SK-N-SH (cell line): ENCODE measurements at regions not wholly inside any gene's neighbourhood (a gene's known extent, or its start where the extent isn't known, plus 50 kb on each side); places are given as distances from the start of the nearest gene placed in this dataset.

Experiments used
- CTCF ChIA-PET: fragments of 300-600, 350-600 bp; formaldehyde crosslinking; extraction: SDS; loops from one replicate; lab custom pipeline; 2021; lab: Yijun Ruan, JAX
- POLR2A ChIA-PET: fragments of 350-600 bp; sonication (Branson Sonifier 250); formaldehyde crosslinking; extraction: SDS; loops from one replicate; lab custom pipeline; 2020; ENCODE audit warnings: antibody characterized with exemption, inconsistent platforms; lab: Yijun Ruan, JAX
- DNase-seq: peaks from one replicate; pipeline ENCODE4 v3.0.0; 2012
- H2AFZ ChIP-seq: fragments of 200-600 bp; sonication (generic); 2 replicates; pipeline ENCODE4 v1.8.1; 2016; ENCODE audit warnings: antibody characterized with exemption, mild to moderate bottlenecking, low read depth
- H3F3A ChIP-seq: fragments of 200-600 bp; sonication (generic); replicated peaks from 2 replicates; pipeline ENCODE3; 2016; ENCODE audit warnings: antibody characterized with exemption, mild to moderate bottlenecking; ENCODE audit not compliant: insufficient read depth
- H3K27ac ChIP-seq, 2 experiments: fragments of 200-500 bp in 1 of 2; fragments of 200-600 bp in 1 of 2; sonication (Bioruptor generic) in 1 of 2; sonication (generic), shearing (Covaris generic) in 1 of 2; 2 replicates each; pipeline versions ENCODE4 v1.5.1 to v1.6.1; 2014 to 2016; ENCODE audit warnings: low read depth in 2 of 2, inconsistent platforms in 1 of 2, low read length in 1 of 2, mild to moderate bottlenecking in 1 of 2, mixed read lengths in 1 of 2
- H3K27me3 ChIP-seq: fragments of 200-600 bp; sonication (generic), shearing (Covaris generic); 2 replicates; pipeline ENCODE4 v1.6.1; 2016; ENCODE audit warnings: mixed run types; ENCODE audit not compliant: insufficient read depth
- H3K36me3 ChIP-seq, 2 experiments: fragments of 200-500 bp in 1 of 2; fragments of 200-600 bp in 1 of 2; sonication (Bioruptor generic) in 1 of 2; sonication (generic) in 1 of 2; replicated peaks in 1 of 2; 2 replicates each; pipeline versions ENCODE3 to v1.5.1; 2014 to 2016; ENCODE audit warnings: low read length in 1 of 2, mild to moderate bottlenecking in 1 of 2; ENCODE audit not compliant: insufficient read depth in 2 of 2, control insufficient read depth in 1 of 2
- H3K4me1 ChIP-seq, 2 experiments: fragments of 200-500 bp in 1 of 2; fragments of 200-600 bp in 1 of 2; sonication (Bioruptor generic) in 1 of 2; sonication (generic), shearing (Covaris generic) in 1 of 2; 2 replicates each; pipeline versions ENCODE4 v1.5.1 to v1.6.1; 2014 to 2016; ENCODE audit warnings: low read depth in 1 of 2, low read length in 1 of 2, mixed run types in 1 of 2; ENCODE audit not compliant: insufficient read depth in 2 of 2, control insufficient read depth in 1 of 2
- H3K4me2 ChIP-seq: fragments of 200-600 bp; sonication (generic), shearing (Covaris generic); 2 replicates; pipeline ENCODE4 v1.6.1; 2017; ENCODE audit warnings: mixed run types
- H3K4me3 ChIP-seq, 2 experiments: fragments of 200-500 bp in 1 of 2; fragments of 200-600 bp in 1 of 2; sonication (Bioruptor generic) in 1 of 2; sonication (generic), shearing (Covaris generic) in 1 of 2; 2 replicates each; pipeline versions ENCODE4 v1.5.1 to v1.8.1; 2014 to 2016; ENCODE audit warnings: low read depth in 2 of 2, inconsistent platforms in 1 of 2, low read length in 1 of 2, mild to moderate bottlenecking in 1 of 2, mixed read lengths in 1 of 2, moderate library complexity in 1 of 2
- H3K79me2 ChIP-seq: fragments of 200-600 bp; sonication (generic); 2 replicates; pipeline ENCODE4 v1.8.1; 2017; ENCODE audit warnings: mild to moderate bottlenecking; ENCODE audit not compliant: insufficient read depth
- H3K9ac ChIP-seq: fragments of 200-600 bp; sonication (generic); 2 replicates; pipeline ENCODE4 v1.6.1; 2017; ENCODE audit warnings: mixed run types
- H3K9me2 ChIP-seq: fragments of 200-600 bp; sonication (generic); 2 replicates; pipeline ENCODE4 v1.6.1; 2017; ENCODE audit warnings: mixed run types
- H3K9me3 ChIP-seq: fragments of 200-600 bp; sonication (generic); 2 replicates; pipeline ENCODE4 v1.6.1; 2017; ENCODE audit warnings: mixed run types, mild to moderate bottlenecking, moderate library complexity
- H4K20me1 ChIP-seq: fragments of 200-600 bp; sonication (generic); 2 replicates; pipeline ENCODE4 v1.6.1; 2017; ENCODE audit warnings: mild to moderate bottlenecking, mixed run types; ENCODE audit not compliant: insufficient read depth
- CHD2 ChIP-seq: fragments of 150-350 bp; IDR thresholded peaks from 2 replicates; pipeline ENCODE4 v1.6.1; 2018; ENCODE audit warnings: low read length; ENCODE audit not compliant: partially characterized antibody
- EP300 ChIP-seq, 2 experiments: IDR thresholded peaks; 2 replicates each; pipeline versions ENCODE4 v1.4.0 to v1.6.1; 2012; ENCODE audit warnings: borderline replicate concordance in 1 of 2, low read depth in 1 of 2, low read length in 1 of 2
- EZH2phosphoT487 ChIP-seq: fragments of 200-600 bp; sonication (generic); IDR thresholded peaks from 2 replicates; pipeline ENCODE4 v1.6.1; 2017; ENCODE audit warnings: low read depth, mixed run types, mild to moderate bottlenecking, antibody characterized with exemption, moderate library complexity, borderline replicate concordance
- FOSL2 ChIP-seq: IDR thresholded peaks from 2 replicates; pipeline ENCODE4 v1.4.0; 2012; ENCODE audit warnings: low read depth, mild to moderate bottlenecking, moderate library complexity, borderline replicate concordance
- JUND ChIP-seq: IDR thresholded peaks from 2 replicates; pipeline ENCODE4 v1.4.0; 2012
- MEF2A ChIP-seq: IDR thresholded peaks from 2 replicates; pipeline ENCODE4 v1.4.0; 2012; ENCODE audit warnings: low read depth, borderline replicate concordance
- MXI1 ChIP-seq: IDR thresholded peaks from 2 replicates; pipeline ENCODE4 v1.6.1; 2012; ENCODE audit warnings: mild to moderate bottlenecking, low read depth, low read length, improper control_type of control experiment
- NRF1 ChIP-seq: IDR thresholded peaks from 2 replicates; pipeline ENCODE4 v1.6.1; 2012; ENCODE audit warnings: low read depth, mild to moderate bottlenecking, low read length
- PBX3 ChIP-seq: IDR thresholded peaks from 2 replicates; pipeline ENCODE4; 2012
- RAD21 ChIP-seq: IDR thresholded peaks from 2 replicates; pipeline ENCODE4 v1.6.1; 2012; ENCODE audit warnings: mild to moderate bottlenecking, low read length
- SIN3A ChIP-seq: IDR thresholded peaks from 2 replicates; pipeline ENCODE4 v1.6.1; 2012; ENCODE audit warnings: low read depth, mild to moderate bottlenecking, low read length, moderate library complexity, borderline replicate concordance
- SMC3 ChIP-seq: IDR thresholded peaks from 2 replicates; pipeline ENCODE4 v1.6.1; 2012; ENCODE audit warnings: low read depth, low read length, improper control_type of control experiment
- TCF12 ChIP-seq: IDR thresholded peaks from 2 replicates; pipeline ENCODE4 v1.4.0; 2012
- YY1 ChIP-seq: IDR thresholded peaks from 2 replicates; pipeline ENCODE4 v1.4.0; 2012; ENCODE audit warnings: low read depth, mild to moderate bottlenecking
- WGBS: methylation state at CpG from one replicate; pipeline ENCODE4 v1.1.6; 2017; ENCODE audit warnings: low lambda C conversion rate; 5-methylcytosine and 5-hydroxymethylcytosine counted together
- TF ChIP-seq, protein P1 (sequence below): IDR thresholded peaks from 2 replicates; pipeline ENCODE4 v1.4.0; 2012; ENCODE audit warnings: low read depth, borderline replicate concordance
- TF ChIP-seq, protein P2 (sequence below): IDR thresholded peaks from 2 replicates; pipeline ENCODE4 v1.6.1; 2012; ENCODE audit warnings: mild to moderate bottlenecking, low read depth, low read length, moderate library complexity
- TF ChIP-seq, protein P3 (sequence below): IDR thresholded peaks from 2 replicates; pipeline ENCODE4 v1.4.0; 2012; ENCODE audit warnings: low read depth, borderline replicate concordance

GRCh38 chr21:39003982-39004633, 179.1 kb downstream of the PSMG1 start:
- Histone ChIP-seq H3F3A (no peaks in the 10 kb centered on the region), H3K9me3 (no peaks in the 10 kb centered on the region), H3K4me3 (no peak overlapping the region), H2AFZ (no peak overlapping the region), H3K4me2 (no peak overlapping the region), H3K27me3 (no peaks in the 10 kb centered on the region), H3K9ac (no peak overlapping the region), H3K36me3 (no peaks in the 10 kb centered on the region), H3K79me2 (no peaks in the 10 kb centered on the region), H3K27ac (no peak overlapping the region; a peak in 1 of 4 replicates), H3K4me1 (peaks cover 4 to 40% of the 10 kb centered on the region in 2 experiments), H4K20me1 (no peaks in the 10 kb centered on the region), H3K9me2 (no peaks in the 10 kb centered on the region)
- ChIA-PET CTCF (interaction anchor here (1.2 to 1.3 kb wide), 2 partner anchors 14 to 15 kb away, joined by 4 to 5 read pairs; no protein-coding TSS in a partner anchor), POLR2A (interaction anchor here (1.1 to 2.5 kb wide), 2 partner anchors 14 to 17 kb away, joined by 3 to 11 read pairs; no protein-coding TSS in a partner anchor)
- 85% methylated on average over 9 of the region's 9 CpGs for WGBS
- DNase-seq: no peak
- TF ChIP-seq MEF2A: no peak
- no peak for TF ChIP-seq YY1
- no peak for TF ChIP-seq CHD2
- TF ChIP-seq, protein P1, sequence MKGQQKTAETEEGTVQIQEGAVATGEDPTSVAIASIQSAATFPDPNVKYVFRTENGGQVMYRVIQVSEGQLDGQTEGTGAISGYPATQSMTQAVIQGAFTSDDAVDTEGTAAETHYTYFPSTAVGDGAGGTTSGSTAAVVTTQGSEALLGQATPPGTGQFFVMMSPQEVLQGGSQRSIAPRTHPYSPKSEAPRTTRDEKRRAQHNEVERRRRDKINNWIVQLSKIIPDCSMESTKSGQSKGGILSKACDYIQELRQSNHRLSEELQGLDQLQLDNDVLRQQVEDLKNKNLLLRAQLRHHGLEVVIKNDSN: no peak
- no peak for TF ChIP-seq SMC3
- no peak for TF ChIP-seq EZH2phosphoT487
- no peak for TF ChIP-seq EP300 (IDR thresholded peaks at IDR 0.05; ENCODE audit: borderline replicate concordance in 1 of 2, low read depth in 1 of 2, low read length in 1 of 2)
- TF ChIP-seq TCF12: no peak
- TF ChIP-seq NRF1: no peak
- TF ChIP-seq, protein P2, sequence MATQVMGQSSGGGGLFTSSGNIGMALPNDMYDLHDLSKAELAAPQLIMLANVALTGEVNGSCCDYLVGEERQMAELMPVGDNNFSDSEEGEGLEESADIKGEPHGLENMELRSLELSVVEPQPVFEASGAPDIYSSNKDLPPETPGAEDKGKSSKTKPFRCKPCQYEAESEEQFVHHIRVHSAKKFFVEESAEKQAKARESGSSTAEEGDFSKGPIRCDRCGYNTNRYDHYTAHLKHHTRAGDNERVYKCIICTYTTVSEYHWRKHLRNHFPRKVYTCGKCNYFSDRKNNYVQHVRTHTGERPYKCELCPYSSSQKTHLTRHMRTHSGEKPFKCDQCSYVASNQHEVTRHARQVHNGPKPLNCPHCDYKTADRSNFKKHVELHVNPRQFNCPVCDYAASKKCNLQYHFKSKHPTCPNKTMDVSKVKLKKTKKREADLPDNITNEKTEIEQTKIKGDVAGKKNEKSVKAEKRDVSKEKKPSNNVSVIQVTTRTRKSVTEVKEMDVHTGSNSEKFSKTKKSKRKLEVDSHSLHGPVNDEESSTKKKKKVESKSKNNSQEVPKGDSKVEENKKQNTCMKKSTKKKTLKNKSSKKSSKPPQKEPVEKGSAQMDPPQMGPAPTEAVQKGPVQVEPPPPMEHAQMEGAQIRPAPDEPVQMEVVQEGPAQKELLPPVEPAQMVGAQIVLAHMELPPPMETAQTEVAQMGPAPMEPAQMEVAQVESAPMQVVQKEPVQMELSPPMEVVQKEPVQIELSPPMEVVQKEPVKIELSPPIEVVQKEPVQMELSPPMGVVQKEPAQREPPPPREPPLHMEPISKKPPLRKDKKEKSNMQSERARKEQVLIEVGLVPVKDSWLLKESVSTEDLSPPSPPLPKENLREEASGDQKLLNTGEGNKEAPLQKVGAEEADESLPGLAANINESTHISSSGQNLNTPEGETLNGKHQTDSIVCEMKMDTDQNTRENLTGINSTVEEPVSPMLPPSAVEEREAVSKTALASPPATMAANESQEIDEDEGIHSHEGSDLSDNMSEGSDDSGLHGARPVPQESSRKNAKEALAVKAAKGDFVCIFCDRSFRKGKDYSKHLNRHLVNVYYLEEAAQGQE: no peak
- TF ChIP-seq FOSL2: no peak

DNA sequence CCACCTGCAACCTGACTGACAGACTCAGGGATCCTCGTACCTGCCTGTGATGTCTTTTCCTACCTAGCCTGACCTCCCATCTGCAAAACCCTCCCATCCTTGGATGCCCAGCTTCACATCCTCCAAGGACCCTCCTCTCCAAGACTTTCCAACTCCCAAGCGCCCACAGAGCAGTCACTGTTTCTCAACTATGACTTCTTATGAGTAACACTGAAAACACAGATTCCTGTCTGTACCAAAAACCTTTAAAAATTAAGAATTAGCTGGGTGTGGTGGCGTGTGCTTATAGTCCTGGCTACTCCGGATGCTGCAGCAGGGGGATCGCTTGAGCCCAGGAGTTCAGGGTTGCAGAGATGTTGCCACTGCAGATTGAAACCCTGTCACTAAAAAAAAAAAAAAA, 181.9 kb downstream of the PSMG1 start:
- no peaks in the 10 kb centered on the region for H3K36me3 ChIP-seq
- H3K4me1 ChIP-seq: peaks cover 4 to 40% of the 10 kb centered on the region in 2 experiments
- no peak overlapping the region for H3K9ac ChIP-seq
- no peaks in the 10 kb centered on the region for H3K79me2 ChIP-seq
- H3K4me2 ChIP-seq: no peak overlapping the region
- H3K27ac ChIP-seq: no peak overlapping the region
- H3K9me3 ChIP-seq: no peaks in the 10 kb centered on the region
- ChIA-PET POLR2A (interaction anchor here (0.7 to 0.9 kb wide), 3 partner anchors 12 to 204 kb away, joined by 3 read pairs; no protein-coding TSS in a partner anchor), CTCF (no interaction called here)
- H3F3A ChIP-seq: no peaks in the 10 kb centered on the region
- H3K9me2 ChIP-seq: no peaks in the 10 kb centered on the region
- H2AFZ ChIP-seq: no peak overlapping the region
- no peaks in the 10 kb centered on the region for H3K27me3 ChIP-seq
- DNase-seq: no peak
- WGBS: 87% methylated on average over 5 of the region's 5 CpGs
- no peaks in the 10 kb centered on the region for H4K20me1 ChIP-seq
- H3K4me3 ChIP-seq: no peak overlapping the region
- TF ChIP-seq SIN3A (no peak), TCF12 (no peak), EZH2phosphoT487 (no peak), MEF2A (no peak), NRF1 (no peak), JUND (no peak), PBX3 (no peak), RAD21 (no peak), MXI1 (no peak), FOSL2 (no peak)
- TF ChIP-seq, protein P1: no peak
- TF ChIP-seq, protein P3, sequence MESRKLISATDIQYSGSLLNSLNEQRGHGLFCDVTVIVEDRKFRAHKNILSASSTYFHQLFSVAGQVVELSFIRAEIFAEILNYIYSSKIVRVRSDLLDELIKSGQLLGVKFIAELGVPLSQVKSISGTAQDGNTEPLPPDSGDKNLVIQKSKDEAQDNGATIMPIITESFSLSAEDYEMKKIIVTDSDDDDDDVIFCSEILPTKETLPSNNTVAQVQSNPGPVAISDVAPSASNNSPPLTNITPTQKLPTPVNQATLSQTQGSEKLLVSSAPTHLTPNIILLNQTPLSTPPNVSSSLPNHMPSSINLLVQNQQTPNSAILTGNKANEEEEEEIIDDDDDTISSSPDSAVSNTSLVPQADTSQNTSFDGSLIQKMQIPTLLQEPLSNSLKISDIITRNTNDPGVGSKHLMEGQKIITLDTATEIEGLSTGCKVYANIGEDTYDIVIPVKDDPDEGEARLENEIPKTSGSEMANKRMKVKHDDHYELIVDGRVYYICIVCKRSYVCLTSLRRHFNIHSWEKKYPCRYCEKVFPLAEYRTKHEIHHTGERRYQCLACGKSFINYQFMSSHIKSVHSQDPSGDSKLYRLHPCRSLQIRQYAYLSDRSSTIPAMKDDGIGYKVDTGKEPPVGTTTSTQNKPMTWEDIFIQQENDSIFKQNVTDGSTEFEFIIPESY: no peak
